Osteocyte (in vitro differentiated cells): ENCODE measurements at regions not wholly inside any gene's neighbourhood (a gene's known extent, or its start where the extent isn't known, plus 50 kb on each side); places are given as distances from the start of the nearest gene placed in this dataset.
"Not testable (repeated sequence)": the region's sequence is repeated elsewhere in the genome, so short reads cannot be mapped to it uniquely, and the experiment has no call there.

Source experiments
- DNase-seq: peaks from one replicate; pipeline ENCODE4 v3.0.0; 2021; ENCODE audit warnings: mixed read lengths; ENCODE audit not compliant: unreplicated experiment; ENCODE audit errors: extremely low spot score
- H3K27ac Mint-ChIP-seq: one replicate; pipeline ENCODE4 v1.8.0; 2021; ENCODE audit warnings: mild to moderate bottlenecking, mixed read lengths; ENCODE audit not compliant: unreplicated experiment
- H3K27me3 Mint-ChIP-seq: one replicate; pipeline ENCODE4 v1.8.0; 2021; ENCODE audit warnings: mixed read lengths; ENCODE audit not compliant: unreplicated experiment
- H3K36me3 Mint-ChIP-seq: one replicate; pipeline ENCODE4 v1.8.0; 2021; ENCODE audit warnings: mixed read lengths; ENCODE audit not compliant: unreplicated experiment
- H3K4me1 Mint-ChIP-seq: one replicate; pipeline ENCODE4 v1.8.0; 2021; ENCODE audit warnings: mixed read lengths; ENCODE audit not compliant: unreplicated experiment
- H3K4me3 Mint-ChIP-seq: one replicate; pipeline ENCODE4 v1.8.0; 2021; ENCODE audit warnings: mild to moderate bottlenecking, moderate library complexity, mixed read lengths; ENCODE audit not compliant: unreplicated experiment
- H3K9me3 Mint-ChIP-seq: one replicate; pipeline ENCODE4 v1.8.0; 2021; ENCODE audit warnings: mixed read lengths; ENCODE audit not compliant: unreplicated experiment
- CTCF ChIP-seq: fragments of 200-600 bp; sonication (generic); IDR thresholded peaks from 2 replicates; pipeline ENCODE4 v1.5.0; 2021; ENCODE audit warnings: antibody characterized with exemption, mild to moderate bottlenecking, moderate library complexity

- H3K27ac Mint-ChIP-seq, result no peak overlapping the region
- TF ChIP-seq CTCF, result no peak
- DNase-seq, result no peak
- no peaks in the 10 kb centered on the region for H3K36me3 Mint-ChIP-seq
- no peaks in the 10 kb centered on the region for H3K9me3 Mint-ChIP-seq
- H3K4me1 Mint-ChIP-seq, result no peaks in the 10 kb centered on the region
- H3K27me3 Mint-ChIP-seq, result peaks cover 4% of the 10 kb centered on the region
- H3K4me3 Mint-ChIP-seq, result no peak overlapping the region
Observed at GRCh38 chr6:27854421-27854820, 57.8 kb downstream of the OR2B2 start.

- no peak for DNase-seq
- no peak overlapping the region for H3K27ac Mint-ChIP-seq
- H3K4me1 Mint-ChIP-seq, result no peaks in the 10 kb centered on the region
- peaks cover 4% of the 10 kb centered on the region for H3K27me3 Mint-ChIP-seq
- H3K9me3 Mint-ChIP-seq, result no peaks in the 10 kb centered on the region
- no peaks in the 10 kb centered on the region for H3K36me3 Mint-ChIP-seq
- no peak overlapping the region for H3K4me3 Mint-ChIP-seq
- no peak for TF ChIP-seq CTCF
Observed at GRCh38 chr6:27851440-27851839, 60.8 kb downstream of the OR2B2 start.

GRCh38 chr6:27849001-27849400, 63.2 kb downstream of the OR2B2 start:
- not testable (repeated sequence) for H3K4me1 Mint-ChIP-seq, H3K27ac Mint-ChIP-seq, H3K4me3 Mint-ChIP-seq, H3K27me3 Mint-ChIP-seq, H3K36me3 Mint-ChIP-seq, H3K9me3 Mint-ChIP-seq, DNase-seq

GRCh38 chr6:27847706-27848105, 64.5 kb downstream of the OR2B2 start:
- Mint-ChIP-seq H3K4me1 (no peaks in the 10 kb centered on the region), H3K36me3 (no peaks in the 10 kb centered on the region), H3K27me3 (peaks cover 4% of the 10 kb centered on the region), H3K9me3 (no peaks in the 10 kb centered on the region), H3K27ac (no peak overlapping the region), H3K4me3 (no peak overlapping the region)
- no peak for DNase-seq
- TF ChIP-seq CTCF, result no peak

- no peak overlapping the region for H3K4me3 Mint-ChIP-seq
- no peaks in the 10 kb centered on the region for H3K36me3 Mint-ChIP-seq
- DNase-seq, result no peak
- H3K27ac Mint-ChIP-seq, result no peak overlapping the region
- TF ChIP-seq CTCF, result no peak
- no peaks in the 10 kb centered on the region for H3K27me3 Mint-ChIP-seq
- peaks cover 14% of the 10 kb centered on the region for H3K4me1 Mint-ChIP-seq
- H3K9me3 Mint-ChIP-seq, result no peaks in the 10 kb centered on the region
Observed at GRCh38 chr6:27840572-27840971, 71.6 kb downstream of the OR2B2 start.
